Epithelial cell of prostate (primary cell): ENCODE measurements at regions not wholly inside any gene's neighbourhood (a gene's known extent, or its start where the extent isn't known, plus 50 kb on each side); places are given as distances from the start of the nearest gene placed in this dataset.

Experiments used
- DNase-seq: peaks from one replicate; pipeline ENCODE4 v3.0.0-alpha.2; 2011; ENCODE audit warnings: low read depth, low spot score
- H3K27ac ChIP-seq: fragments of 450-650 bp; 2 replicates; pipeline ENCODE4 v1.5.1; 2017; ENCODE audit warnings: mild to moderate bottlenecking

GRCh38 chr10:70939441-70940003 lies 51.2 kb upstream of the PCBD1 start:
- DNase-seq: no peak
- H3K27ac ChIP-seq: no peak overlapping the region

- DNase-seq: no peak
- no peak overlapping the region for H3K27ac ChIP-seq
These were observed 52.6 kb upstream of the PCBD1 start for GRCh38 chr10:70940834-70941568.

- no peak for DNase-seq
- H3K27ac ChIP-seq: no peak overlapping the region
These were observed 53.8 kb upstream of the PCBD1 start for GRCh38 chr10:70942125-70942524.

- no peak for DNase-seq
- H3K27ac ChIP-seq: no peak overlapping the region
These were observed 54.4 kb upstream of the PCBD1 start for GRCh38 chr10:70942725-70943124.

- DNase-seq: no peak
- no peak overlapping the region for H3K27ac ChIP-seq
These were observed 54.9 kb upstream of the PCBD1 start for GRCh38 chr10:70943249-70943648.

GRCh38 chr10:70943841-70944466 lies 55.6 kb upstream of the PCBD1 start:
- no peak overlapping the region for H3K27ac ChIP-seq
- DNase-seq: no peak

- no peak overlapping the region for H3K27ac ChIP-seq
- DNase-seq: no peak
These were observed 61.7 kb upstream of the PCBD1 start for GRCh38 chr10:70950037-70950436.

- DNase-seq: no peak
- H3K27ac ChIP-seq: no peak overlapping the region
These were observed 62.4 kb upstream of the PCBD1 start for GRCh38 chr10:70950801-70951200.

- no peak for DNase-seq
- no peak overlapping the region for H3K27ac ChIP-seq
These were observed 64.0 kb upstream of the PCBD1 start for GRCh38 chr10:70952401-70952800.

GRCh38 chr10:70952921-70953320 lies 64.6 kb upstream of the PCBD1 start:
- H3K27ac ChIP-seq: no peak overlapping the region
- no peak for DNase-seq

GRCh38 chr10:70954381-70955176 lies 66.2 kb upstream of the PCBD1 start:
- H3K27ac ChIP-seq: no peak overlapping the region
- no peak for DNase-seq

GRCh38 chr10:70956029-70956759 lies 67.8 kb upstream of the PCBD1 start:
- DNase-seq: no peak
- H3K27ac ChIP-seq: no peak overlapping the region

- H3K27ac ChIP-seq: no peak overlapping the region
- no peak for DNase-seq
These were observed 70.0 kb upstream of the PCBD1 start for GRCh38 chr10:70958396-70958795.

GRCh38 chr10:70960316-70960715 lies 72.0 kb upstream of the PCBD1 start:
- DNase-seq: no peak
- no peak overlapping the region for H3K27ac ChIP-seq

- no peak for DNase-seq
- H3K27ac ChIP-seq: no peak overlapping the region
These were observed 72.6 kb upstream of the PCBD1 start for GRCh38 chr10:70960783-70961570.

- no peak overlapping the region for H3K27ac ChIP-seq
- DNase-seq: no peak
These were observed 74.3 kb upstream of the PCBD1 start for GRCh38 chr10:70962686-70963085.

GRCh38 chr10:70963271-70963670 lies 74.9 kb upstream of the PCBD1 start:
- no peak for DNase-seq

GRCh38 chr10:70964245-70964644 lies 75.9 kb upstream of the PCBD1 start:
- H3K27ac ChIP-seq: no peak overlapping the region
- DNase-seq: no peak

More at GRCh38 chr10:70963271-70963670, 74.9 kb upstream of the PCBD1 start:
- H3K27ac ChIP-seq: no peak overlapping the region

GRCh38 chr10:70964881-70965280 lies 76.5 kb upstream of the PCBD1 start:
- no peak overlapping the region for H3K27ac ChIP-seq
- no peak for DNase-seq
